SHP77 treated with DMSO at 0.1 percent for 48 hours (cell line): ENCODE measurements at regions not wholly inside any gene's neighbourhood (a gene's known extent, or its start where the extent isn't known, plus 50 kb on each side); places are given as distances from the start of the nearest gene placed in this dataset.
"Not testable (repeated sequence)": the region's sequence is repeated elsewhere in the genome, so short reads cannot be mapped to it uniquely, and the experiment has no call there.

Experiments
- DNase-seq: peaks from one replicate; lab custom pipeline; 2025; lab: John Stamatoyannopoulos, UW

DNA sequence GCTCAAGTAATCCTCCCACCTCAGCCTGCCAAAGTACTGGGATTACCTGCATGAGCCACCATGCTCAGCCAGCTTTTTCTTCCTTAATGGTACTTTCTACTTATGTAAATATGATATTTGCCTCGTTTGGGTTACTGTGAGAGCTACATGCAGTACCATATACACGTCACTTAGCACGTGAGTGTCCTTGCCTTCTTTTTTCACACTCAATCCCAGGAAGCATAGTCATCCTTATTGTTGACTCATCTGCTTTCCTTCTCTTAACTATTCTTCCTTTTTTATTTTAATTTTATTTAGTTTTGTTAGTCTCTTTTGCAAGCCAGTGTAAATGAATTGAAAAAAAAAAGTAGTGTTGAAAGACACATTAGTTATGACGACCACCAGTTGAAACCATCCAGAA is 205.9 kb downstream of the HIPK3 start:
- no peak for DNase-seq

DNA sequence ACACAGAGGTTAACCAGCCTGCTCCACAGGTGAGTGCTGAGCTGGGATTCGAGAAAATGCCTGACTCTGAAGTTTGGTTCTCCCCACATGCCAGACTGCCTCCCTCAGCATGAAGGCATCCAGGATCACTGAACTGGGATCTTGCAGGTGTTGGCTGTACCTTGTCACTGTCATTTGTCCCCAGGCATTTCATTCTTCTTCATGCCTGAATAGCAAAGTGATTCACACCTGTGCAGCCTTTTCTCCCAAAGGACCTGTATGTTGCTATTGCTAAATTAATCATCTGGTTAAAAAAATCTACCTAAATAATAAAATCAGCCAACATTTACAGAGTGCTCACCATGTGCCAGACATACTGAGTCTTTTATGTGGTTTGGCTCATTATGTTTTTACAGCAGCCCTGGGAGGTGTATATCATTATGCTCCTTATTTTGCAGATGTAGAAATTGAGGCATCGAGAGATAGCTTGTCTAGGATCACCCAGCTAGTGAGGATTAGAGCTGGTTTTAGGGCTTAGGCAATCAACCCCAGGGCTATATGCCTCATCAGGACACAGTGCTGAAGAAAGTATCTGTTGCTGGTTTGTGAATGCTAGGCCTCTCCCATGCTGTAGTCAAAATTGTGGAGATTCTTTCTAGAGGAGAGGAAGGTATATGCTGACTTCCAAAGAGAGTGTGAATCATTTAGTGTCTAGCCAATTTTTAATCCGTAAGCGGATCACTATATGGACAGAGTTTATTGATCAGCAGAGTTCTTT is 204.4 kb downstream of the HIPK3 start:
- DNase-seq = no peak

DNA sequence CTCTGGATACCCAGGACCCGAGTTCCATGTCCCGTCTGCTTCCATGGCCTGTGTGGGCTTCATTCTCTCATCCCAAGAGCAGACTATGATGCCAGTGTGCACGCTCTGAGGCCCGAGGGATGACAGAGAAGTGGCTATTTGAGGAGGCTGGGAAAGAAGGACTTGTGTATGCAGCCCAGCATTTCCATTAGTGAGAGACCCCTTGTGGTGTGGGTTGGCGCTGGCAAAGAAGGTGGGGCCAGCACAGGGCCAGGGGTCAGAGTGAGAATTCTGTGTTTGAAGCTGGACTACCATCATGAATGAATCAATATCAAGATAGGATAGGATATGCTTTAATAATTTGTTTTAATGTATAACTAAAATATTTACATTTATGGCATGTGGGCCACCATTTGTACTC is 200.8 kb downstream of the HIPK3 start:
- DNase-seq = no peak

DNA sequence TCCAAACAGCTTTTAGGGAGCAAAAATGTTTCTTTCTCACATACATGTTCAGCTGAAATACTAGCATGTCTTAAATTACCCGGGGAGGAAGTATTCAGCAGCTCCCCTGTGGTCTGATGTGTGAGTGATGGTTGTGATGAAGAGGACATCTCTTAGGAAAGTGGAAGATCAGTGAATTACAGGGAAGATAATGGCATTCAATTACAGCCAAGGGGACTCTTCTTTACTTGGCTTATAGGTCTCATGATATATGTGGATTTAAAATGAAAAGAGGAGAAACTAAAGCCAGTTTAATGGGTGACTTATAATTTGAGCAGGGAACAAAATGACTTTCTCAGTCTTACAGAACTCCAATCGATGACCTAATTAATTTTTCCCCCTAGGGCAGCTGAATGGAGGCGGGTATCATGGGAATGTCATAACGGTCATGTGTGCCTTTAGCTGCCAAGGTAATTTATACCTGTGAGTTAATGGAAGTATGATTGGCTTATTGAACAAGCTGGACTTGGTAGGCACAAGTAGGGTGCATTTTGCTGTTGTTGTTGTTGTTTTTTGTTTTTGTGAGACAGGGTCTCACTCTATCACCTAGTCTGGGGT is 198.8 kb downstream of the HIPK3 start:
- DNase-seq = no peak

DNA sequence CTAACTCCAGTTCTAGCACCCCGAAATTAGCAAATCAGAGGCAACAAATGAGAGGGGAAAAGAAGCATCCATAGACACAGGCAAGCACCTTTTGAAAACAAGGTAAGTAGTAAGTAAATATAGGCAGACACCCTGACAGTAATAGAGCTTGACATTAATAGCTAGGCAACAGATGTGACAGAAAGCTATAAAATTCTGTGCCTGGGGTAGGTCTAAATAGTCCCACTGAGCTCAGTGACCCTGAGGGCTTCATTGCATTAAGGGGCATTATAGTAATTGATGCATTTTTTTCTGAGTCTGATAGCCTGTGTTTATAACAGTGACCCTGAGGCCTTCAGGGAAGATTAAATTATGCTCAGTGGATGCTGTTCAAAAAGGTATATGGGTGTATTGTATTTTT is 197.1 kb downstream of the HIPK3 start:
- no peak for DNase-seq

DNA sequence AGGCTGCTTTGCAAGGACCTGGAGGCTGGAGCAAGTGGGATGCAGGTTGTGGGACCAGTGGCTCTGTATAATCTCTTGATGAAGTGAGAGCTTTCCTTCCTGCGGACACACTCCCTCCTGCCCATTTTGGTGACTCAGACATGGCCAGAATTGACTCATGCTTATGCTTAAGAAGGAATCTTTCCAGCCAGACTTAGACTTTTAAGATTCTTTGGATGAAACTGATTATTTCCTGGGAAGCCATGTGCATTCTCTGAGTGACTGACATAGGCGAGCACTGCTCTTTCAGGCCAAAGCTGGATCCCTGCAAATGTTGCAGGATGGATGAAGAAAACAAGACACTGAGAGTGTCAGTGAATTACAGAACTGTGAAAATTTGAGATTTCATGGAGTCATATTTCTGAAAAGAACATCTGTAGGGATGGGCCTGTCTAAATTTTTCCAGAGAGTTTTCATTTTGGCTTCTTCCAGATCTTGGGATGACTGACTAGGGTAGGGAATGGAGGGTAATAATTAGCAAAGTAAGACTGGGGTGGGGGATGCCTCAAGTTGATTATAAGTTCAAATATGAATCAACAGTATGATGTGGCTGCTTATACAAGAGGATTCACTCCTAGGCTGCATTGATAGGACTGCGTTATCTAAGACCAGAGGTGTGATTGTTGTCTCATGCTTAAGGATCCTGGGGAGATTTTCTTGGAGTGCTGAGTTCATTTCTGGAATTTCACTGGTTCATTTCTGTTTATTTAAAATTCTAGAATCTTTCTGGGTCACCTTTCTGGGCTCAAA is 195.8 kb downstream of the HIPK3 start:
- DNase-seq = no peak

DNA sequence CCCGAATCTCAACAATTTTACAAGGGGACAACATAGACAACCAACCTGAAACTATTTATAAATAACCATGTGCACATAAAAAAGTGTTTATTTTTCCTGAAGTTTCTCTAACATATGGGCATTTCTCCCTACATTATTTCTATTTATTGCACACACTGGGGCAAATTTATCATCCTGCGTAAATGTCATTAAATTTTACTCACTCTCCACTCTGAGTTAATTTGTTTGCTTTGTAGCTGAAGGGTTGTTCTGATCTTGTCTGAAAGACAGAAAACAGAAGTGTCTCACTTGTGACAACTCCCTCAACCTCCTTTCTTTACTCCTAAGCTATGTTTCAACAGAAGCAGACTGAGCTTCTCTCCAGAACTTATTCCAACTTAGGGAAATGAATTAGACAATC is 194.2 kb downstream of the HIPK3 start:
- no peak for DNase-seq

DNA sequence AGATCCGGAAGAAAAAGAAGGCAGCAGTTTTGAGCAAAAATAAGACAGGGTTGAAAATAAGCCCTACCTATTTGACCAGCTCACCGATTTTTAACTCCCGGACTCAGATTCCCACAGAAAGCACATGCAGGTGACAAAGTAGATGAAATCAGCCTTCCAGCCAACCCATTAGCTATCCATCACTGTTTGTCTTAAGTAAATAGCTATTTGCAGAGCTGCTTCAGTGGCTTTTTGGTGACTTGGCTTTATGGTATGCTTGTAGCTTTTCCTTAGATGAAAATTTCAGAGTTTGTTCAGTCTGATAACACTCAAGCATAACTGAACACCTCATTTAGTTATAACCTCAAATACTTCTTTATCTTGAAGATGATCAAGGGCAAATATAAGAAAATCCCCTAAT is 192.6 kb downstream of the HIPK3 start:
- no peak for DNase-seq

DNA sequence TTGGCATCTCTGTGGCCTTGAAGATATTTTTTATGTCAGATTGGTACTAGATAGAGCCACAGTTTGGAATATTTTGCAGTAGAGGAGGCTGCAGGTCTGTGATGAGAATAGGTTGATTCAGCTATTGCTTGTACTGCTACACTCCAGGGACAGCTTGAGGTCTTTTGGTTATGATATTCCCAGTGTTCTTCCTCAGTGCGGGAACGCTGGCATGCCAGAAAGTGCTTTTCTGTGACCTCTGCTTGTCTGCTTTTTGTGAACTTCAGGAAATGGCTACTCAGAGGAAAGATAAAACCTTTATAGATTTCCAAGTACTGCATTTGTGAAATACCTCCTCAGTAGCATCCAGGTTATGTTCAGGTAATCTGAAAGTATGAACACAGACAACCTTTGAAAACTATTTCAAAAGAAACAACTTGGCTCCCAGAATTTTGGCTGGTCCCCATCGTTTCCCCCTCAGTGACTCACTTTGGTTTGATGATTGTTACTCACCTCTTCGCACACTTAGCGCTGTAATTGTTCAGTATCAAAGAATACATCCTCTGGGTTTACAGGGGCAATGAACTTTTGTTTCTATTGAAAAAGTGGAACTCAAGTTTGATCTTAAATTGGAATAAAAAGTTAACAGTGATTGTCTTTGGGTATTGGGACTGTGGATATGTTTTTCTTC is 191.4 kb downstream of the HIPK3 start:
- no peak for DNase-seq

DNA sequence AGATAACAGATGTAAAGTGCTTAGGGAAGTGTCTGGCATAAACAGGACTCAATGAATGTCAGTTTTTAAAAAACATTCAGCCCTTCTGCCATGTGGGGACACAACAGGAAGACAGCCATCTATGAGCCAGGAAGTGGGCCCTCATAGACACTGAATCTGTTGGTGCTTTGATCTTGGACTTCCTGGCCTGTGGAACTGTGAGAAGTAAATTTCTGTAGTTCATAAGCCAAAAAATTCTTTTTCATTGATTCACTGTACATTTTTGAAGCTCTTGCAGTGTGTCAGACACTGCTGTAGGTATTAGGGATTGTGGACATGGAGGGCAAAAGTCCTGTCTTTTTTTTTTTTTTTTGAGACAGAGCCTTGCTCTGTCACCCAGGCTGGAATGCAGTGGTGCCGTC is 188.6 kb downstream of the HIPK3 start:
- no peak for DNase-seq

DNA sequence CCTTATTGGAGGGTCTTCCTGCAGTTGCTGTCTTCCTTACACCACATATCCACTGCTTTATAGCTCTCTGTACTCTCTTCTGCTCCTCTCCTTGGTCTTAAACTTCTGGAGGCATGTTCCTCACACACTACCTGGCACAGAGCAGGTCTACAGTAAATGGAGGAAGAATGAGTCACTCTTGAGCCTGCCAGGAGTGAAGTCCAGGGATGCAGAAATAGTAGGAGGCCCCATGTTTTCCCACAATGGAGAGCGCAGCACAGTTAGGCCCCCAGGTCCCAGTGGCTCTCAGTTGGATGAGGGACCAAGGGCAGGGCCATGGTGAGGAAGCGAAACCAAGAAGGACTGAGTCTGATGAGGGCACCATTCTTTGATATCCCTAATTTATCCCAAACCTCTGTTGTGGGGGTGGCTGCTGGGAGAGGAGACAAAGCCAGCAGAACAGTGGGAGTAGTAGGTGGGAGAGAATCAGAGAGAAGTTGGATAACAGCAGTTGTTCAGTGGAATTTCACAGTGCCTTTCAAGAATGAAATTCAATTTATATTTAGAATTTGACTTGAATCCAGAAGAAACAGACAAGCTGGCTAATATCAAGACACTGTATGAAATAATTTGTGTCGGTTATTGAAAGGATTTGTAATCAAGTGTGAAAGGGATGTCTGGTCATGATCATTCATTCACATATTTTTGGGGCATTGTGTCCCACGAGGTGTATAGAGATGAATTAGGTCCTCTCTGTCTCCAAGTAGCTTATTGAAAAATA is 187.8 kb downstream of the HIPK3 start:
- no peak for DNase-seq

DNA sequence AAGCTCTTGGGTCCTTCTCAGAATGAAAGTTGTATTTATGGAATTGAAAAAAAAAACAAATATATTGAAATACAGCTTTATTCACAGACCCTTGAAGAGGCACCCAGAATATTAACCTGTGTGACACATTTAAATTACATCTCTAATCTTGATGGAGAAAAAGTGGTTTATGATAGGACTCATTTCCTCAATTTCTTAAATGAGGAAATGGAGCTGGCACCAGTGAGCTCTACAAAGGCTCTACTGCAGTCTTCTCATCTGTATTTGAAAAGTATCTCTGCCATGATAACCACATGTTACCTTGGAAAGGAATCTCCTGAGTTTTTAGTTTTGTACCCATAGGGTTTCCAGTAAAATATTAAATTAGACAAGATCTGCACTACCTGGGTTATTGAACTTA is 186.5 kb downstream of the HIPK3 start:
- DNase-seq = no peak

DNA sequence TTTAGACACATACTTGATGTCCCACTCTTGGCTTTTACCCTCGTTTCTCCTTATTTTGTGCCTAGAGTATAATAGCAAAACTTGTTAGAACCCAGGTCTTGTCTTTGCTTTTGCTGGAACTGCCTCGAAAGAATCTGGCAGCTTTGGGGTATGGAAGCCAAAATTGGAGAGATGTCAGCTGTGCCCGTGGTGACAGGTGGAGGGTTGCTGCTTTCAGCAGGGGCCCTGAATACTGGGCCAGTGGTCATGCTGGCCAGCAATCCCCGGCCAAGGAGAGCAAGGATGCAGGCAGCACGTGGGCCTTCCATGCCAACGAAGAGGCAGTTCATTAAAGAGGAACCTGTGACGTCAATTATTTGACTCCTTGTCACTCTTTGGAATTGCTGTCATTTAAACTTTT is 181.1 kb downstream of the HIPK3 start:
- no peak for DNase-seq

DNA sequence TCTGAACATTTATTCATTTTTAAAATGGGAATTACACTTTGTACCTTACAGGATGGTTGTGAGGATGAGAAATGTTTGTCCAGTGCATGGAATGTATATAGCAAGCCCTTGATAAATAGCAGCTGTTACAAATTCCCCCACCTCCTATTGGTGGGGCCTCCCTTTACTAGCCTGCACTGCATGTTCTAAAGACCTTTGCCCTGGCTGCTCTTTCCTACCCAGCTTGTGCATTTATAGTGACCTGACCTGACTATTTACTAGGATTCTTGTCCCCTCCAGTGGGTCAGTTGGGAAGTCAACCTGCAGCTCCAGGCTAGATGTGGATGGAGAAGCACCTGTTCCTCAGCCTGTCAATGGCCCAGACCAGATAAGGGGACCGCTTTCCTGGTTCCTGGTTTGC is 180.3 kb downstream of the HIPK3 start:
- no peak for DNase-seq

DNA sequence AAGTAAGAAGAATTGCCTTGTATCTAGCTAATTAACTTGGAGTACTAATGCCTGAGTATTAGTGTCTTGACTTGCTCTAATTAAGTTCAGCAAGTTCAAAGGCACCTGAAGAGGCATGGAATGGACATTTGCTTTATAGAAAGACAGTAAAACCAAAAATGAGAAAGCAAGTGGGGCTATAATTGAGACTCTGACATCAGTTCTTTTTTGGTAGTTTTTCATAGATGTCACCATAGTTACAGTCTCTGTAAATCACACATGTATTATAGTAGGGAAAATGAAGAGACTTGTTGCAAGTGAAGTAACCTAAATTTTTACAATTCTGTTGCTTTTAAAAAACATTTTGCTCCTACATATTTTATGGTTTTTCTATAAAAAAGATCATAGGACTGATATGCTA is 178.0 kb downstream of the HIPK3 start:
- no peak for DNase-seq

DNA sequence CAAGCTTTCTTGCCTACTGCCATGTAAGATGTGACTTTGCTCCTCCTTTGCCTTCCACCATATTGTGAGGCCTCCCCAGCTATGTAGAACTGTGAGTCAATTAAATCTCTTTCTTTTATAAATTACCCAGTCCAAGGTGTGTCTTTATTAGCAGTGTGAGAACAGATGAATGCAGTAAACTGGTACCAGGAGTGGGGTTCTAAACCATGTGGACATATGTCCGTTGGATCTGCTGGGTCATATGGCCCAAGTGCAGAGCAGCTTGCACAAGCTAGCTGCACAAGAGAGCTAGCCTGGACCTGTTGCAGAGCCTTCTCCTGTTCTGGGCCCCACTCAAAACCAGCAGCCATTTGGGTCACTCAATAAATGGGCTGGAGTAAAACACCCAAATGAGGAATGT is 177.1 kb downstream of the HIPK3 start:
- no peak for DNase-seq

DNA sequence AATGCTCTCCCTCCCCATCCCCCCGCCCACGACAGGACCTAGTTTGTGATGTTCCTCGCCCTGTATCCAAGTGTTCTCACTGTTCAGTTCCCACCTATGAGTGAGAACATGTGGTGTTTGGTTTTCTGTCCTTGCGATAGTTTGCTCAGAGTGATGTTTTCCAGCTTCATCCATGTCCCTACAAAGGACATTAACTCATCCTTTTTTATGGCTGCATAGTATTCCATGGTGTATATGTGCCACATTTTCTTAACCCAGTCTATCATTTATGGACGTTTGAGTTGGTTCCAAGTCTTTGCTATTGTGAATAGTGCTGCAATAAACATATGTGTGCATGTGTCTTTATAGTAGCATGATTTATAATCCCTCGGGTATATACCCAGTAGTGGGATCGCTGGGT is 171.3 kb downstream of the HIPK3 start:
- not testable (repeated sequence) for DNase-seq

DNA sequence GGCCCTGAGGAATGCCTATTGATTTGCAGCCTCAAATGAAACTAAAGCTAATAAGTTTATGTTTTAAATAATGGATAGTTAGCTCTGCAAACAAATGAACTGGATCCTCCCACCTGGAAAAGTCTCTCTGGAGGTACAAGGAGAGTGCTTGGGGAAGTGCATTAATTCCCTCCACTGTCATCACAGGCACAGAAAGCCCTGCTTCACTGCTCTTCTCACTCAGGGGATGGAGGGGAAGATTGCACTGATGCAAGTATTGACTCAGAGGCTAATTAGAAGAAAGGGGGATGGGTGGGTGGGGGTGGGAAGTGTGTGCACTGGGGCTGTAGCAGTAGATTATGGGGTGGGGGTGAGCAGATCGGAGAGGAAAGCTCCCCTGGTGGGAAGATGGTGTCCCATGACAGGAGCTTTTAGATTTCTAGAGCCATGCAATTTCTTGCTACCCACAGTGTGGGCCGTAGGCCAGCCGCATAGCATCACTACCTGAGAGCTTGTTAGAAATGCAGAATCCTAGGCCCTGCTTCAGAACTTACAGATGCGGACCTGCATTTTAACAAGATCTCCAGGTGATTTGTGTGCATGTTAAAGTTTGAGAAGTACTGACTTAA is 163.9 kb downstream of the HIPK3 start:
- no peak for DNase-seq

DNA sequence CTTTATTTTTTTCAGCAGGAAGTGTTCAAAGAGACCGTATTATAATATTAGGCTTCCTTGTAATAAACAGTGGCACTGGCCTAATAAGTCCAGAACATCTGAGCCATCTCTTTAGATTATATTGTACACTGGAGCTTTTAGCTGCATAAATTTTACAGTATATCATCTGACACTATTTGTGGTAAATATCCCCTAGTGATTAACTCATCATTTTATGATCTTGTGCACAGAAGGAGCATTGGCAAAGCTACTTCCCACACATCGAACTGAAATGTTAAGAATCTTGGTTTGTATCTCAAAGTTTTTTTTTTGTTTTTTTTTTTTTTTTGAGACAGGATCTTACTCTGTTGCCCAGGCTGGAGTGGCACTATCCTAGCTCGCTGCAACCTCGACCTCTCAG is 162.7 kb downstream of the HIPK3 start:
- no peak for DNase-seq

DNA sequence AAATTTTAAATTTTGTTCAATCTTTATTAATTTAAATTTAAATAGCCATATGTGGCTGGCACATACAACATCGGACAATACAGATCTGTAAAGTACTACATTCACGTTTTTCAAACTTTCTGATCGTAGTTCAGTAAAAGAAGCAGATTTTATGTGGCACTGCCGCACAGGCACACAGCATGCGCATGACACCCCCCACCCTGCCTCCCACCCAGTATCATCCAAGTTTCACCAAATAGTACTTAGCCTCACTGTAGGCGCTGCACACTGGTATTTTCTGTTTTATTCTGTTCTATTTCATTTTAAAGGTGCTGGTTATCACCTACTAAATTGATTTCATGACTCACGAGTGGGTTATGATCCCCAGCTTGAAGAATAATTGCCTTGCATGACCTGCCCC is 159.9 kb downstream of the HIPK3 start:
- DNase-seq = no peak

DNA sequence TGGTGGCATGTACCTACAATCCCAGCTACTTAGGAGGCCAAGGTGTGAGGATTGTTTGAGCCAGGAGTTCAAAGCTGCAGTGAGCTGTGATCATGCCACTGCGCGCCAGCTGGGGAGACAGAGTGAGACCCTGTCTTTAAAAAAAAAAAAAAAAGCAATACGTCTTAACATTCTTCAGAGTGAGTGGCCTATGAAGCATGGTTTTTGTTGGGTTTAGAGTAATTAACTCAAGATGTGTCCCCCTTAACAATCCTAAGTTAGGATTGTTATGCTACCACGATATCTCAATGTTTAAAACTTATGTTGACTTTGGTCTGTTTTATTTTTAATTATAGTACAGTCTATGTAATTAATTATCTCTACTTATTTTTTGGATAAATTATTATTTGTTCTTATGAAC is 156.1 kb downstream of the HIPK3 start:
- no peak for DNase-seq

DNA sequence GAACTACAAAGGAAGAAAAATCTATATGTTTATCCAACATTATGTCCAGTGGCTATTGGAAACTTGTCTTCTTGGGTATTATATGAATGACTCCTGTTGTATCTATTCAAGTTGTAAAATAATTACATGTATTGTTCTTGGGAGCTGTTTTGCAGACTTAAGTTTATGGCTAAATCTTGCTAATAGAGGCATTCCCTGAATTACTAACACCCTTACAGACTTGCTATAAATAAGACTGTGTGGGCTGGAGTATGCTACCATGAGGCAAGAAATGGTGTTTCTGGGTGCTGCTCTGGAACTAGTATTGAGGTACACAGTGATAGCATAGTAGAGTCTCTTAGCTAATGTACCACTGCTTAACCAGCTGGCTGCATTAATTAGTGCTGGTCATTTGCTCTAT is 155.1 kb downstream of the HIPK3 start:
- DNase-seq = no peak
